NB4 (cell line): ENCODE measurements at regions not wholly inside any gene's neighbourhood (a gene's known extent, or its start where the extent isn't known, plus 50 kb on each side); places are given as distances from the start of the nearest gene placed in this dataset.

ENCODE experiments used
- CTCF ChIP-seq: IDR thresholded peaks from one replicate; pipeline ENCODE4 v1.5.1; 2012; ENCODE audit warnings: low read depth, low read length
- MYC ChIP-seq: IDR thresholded peaks from 2 replicates; pipeline ENCODE4 v1.6.1; 2011; ENCODE audit warnings: low read depth, low read length
- POLR2A ChIP-seq: IDR thresholded peaks from 2 replicates; pipeline ENCODE4 v1.6.1; 2011; ENCODE audit warnings: mild to moderate bottlenecking; ENCODE audit not compliant: insufficient read length; ENCODE audit errors: extremely low read depth

DNA sequence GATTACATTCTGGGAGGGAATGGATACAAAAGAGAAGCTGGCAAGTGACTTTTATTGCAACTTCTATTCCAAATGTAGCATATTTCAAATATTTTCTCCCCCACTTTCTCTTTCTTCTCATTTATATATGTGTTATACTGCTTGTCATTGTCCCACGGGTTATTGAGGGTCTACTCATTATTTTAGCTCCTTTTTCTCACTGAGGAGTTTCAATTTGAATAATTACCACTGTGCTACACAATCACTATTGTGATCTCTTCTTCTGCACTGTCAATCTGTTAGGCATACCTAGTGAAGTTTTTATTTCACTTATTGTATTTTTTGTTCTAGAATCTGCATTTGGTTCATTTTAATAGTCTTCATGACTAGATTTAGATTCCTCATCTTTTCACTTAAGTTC, 339.7 kb downstream of the PTPRC start:
- TF ChIP-seq CTCF = no peak
- TF ChIP-seq MYC = no peak
- TF ChIP-seq POLR2A = no peak
